Lung microvascular endothelial cell (primary cell): ENCODE measurements at regions not wholly inside any gene's neighbourhood (a gene's known extent, or its start where the extent isn't known, plus 50 kb on each side); places are given as distances from the start of the nearest gene placed in this dataset.
"Not testable (repeated sequence)": the region's sequence is repeated elsewhere in the genome, so short reads cannot be mapped to it uniquely, and the experiment has no call there.

ENCODE experiments used
- DNase-seq, 2 donors: peaks; one replicate each; pipeline versions ENCODE4 v3.0.0 to v3.0.0-alpha.2; 2010; ENCODE audit warnings: low read depth in 2 of 2

- DNase-seq = no peak
Measured at GRCh38 chr12:47349137-47350061, 269.6 kb upstream of the AMIGO2 start.

- no peak for DNase-seq
Measured at GRCh38 chr12:47348206-47348605, 268.4 kb upstream of the AMIGO2 start.

GRCh38 chr12:47346251-47347019 is 266.7 kb upstream of the AMIGO2 start:
- no peak for DNase-seq

GRCh38 chr12:47343684-47344567 is 264.2 kb upstream of the AMIGO2 start:
- peak; percentile 5 to 15 for DNase-seq

- DNase-seq = no peak
Measured at GRCh38 chr12:47340411-47341015, 260.8 kb upstream of the AMIGO2 start.

- DNase-seq = no peak
Measured at GRCh38 chr12:47337581-47337980, 257.8 kb upstream of the AMIGO2 start.

- not testable (repeated sequence) for DNase-seq
Measured at GRCh38 chr12:47333271-47333858, 253.6 kb upstream of the AMIGO2 start.

GRCh38 chr12:47328831-47329545 is 249.2 kb upstream of the AMIGO2 start:
- no peak for DNase-seq

GRCh38 chr12:47326190-47326589 is 246.4 kb upstream of the AMIGO2 start:
- no peak for DNase-seq

- DNase-seq = no peak
Measured at GRCh38 chr12:47323802-47324201, 244.0 kb upstream of the AMIGO2 start.

GRCh38 chr12:47321436-47321835 is 241.7 kb upstream of the AMIGO2 start:
- no peak for DNase-seq

GRCh38 chr12:47319746-47320145 is 240.0 kb upstream of the AMIGO2 start:
- no peak for DNase-seq

- DNase-seq = no peak
Measured at GRCh38 chr12:47318963-47319362, 239.2 kb upstream of the AMIGO2 start.

GRCh38 chr12:47317175-47317915 is 237.6 kb upstream of the AMIGO2 start:
- no peak for DNase-seq

- peak in 1 of 2 donors; percentile 59 for DNase-seq
Measured at GRCh38 chr12:47316609-47317049, 236.9 kb upstream of the AMIGO2 start.

- DNase-seq = no peak
Measured at GRCh38 chr12:47314996-47315395, 235.2 kb upstream of the AMIGO2 start.

- DNase-seq = no peak
Measured at GRCh38 chr12:47312808-47313426, 233.2 kb upstream of the AMIGO2 start.

GRCh38 chr12:47312147-47312546 is 232.4 kb upstream of the AMIGO2 start:
- no peak for DNase-seq

- no peak for DNase-seq
Measured at GRCh38 chr12:47311568-47311967, 231.8 kb upstream of the AMIGO2 start.
